GM18909 (cell line): ENCODE measurements at regions not wholly inside any gene's neighbourhood (a gene's known extent, or its start where the extent isn't known, plus 50 kb on each side); places are given as distances from the start of the nearest gene placed in this dataset.

Experiments
- ATAC-seq: cut with Tn5 transposase; IDR thresholded peaks from one replicate; pipeline ENCODE4 v1.9.1; 2021; ENCODE audit warnings: mild to moderate bottlenecking; ENCODE audit not compliant: unreplicated experiment, poor library complexity

- ATAC-seq = no peak
Observed at GRCh38 chr15:39153716-39154115, 427.2 kb upstream of the THBS1 start.

GRCh38 chr15:39154227-39154638 lies 426.6 kb upstream of the THBS1 start:
- no peak for ATAC-seq

DNA sequence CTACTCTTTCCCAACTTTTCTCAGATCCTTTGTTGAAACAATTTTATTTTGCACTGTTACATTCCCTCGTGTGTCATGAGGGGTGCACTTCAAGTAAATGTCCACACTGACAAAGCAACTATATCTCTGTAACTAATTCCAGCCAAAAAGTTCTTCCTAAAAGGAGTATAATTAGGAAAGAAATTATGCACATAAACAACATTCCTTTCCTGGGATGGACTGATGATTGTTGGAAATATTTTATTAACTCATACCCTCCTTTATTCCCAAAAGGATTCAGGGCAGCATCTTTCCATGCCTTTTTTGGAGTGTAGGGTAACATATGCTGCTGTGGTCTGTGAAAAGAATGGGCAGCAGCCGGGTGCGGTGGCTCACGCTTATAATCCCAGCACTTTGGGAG lies 426.1 kb upstream of the THBS1 start:
- ATAC-seq = no peak

GRCh38 chr15:39156166-39156565 lies 424.7 kb upstream of the THBS1 start:
- ATAC-seq = no peak

GRCh38 chr15:39156646-39157250 lies 424.1 kb upstream of the THBS1 start:
- ATAC-seq = no peak

- no peak for ATAC-seq
Observed at GRCh38 chr15:39157882-39158281, 423.0 kb upstream of the THBS1 start.

DNA sequence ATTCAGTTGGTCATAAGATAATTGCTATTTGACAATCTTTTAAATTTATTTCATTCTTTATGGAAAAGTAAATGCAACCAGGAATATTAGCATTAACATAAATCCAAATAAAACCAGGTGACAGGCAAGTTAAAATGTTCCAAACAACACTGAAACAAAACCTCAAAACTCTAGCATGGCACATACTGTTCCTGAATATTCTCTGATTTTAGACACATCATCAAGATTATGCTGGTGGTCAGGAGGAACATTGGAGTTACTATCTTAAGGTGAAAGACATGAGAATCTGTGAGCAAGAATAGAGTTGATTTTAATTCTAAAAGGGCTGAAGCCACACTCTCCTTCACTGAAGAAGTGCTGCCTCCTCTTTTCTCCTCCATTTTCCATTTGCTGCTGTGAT lies 421.0 kb upstream of the THBS1 start:
- no peak for ATAC-seq

GRCh38 chr15:39161096-39161495 lies 419.8 kb upstream of the THBS1 start:
- ATAC-seq = no peak

DNA sequence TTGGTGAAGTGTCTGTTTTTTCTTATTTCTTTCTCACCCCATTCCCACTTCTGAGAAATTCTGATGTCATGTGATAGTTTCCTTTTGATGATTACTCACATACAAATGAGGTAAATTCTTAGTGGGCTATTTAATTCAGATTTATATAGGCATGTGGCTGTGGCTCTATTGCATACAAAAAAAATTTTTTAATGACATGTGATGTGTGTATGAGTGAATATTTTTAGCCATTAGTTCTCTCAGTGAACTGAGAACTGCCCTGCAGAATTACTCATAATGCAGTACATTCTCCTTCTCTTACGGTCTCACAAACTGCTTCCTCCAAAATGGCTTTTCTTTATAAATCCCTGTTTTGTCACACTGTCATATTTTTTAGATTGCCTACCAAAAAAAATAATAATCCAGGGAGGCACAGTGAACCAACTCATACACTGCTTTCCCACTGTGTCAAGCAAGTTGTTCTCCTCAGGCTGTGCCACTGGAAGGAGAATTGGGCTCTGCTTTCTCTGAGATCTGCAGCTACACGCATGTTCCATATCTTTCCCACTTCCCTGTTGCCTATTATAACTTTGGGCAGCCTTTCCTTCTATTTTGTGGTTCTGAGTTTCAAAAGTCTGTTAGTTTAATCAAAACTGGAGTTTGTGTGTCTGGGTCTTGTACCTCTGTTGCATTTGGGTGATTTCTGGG lies 415.7 kb upstream of the THBS1 start:
- no peak for ATAC-seq

- no peak for ATAC-seq
Observed at GRCh38 chr15:39167164-39168058, 413.5 kb upstream of the THBS1 start.

GRCh38 chr15:39171944-39172368 lies 408.9 kb upstream of the THBS1 start:
- no peak for ATAC-seq

GRCh38 chr15:39172380-39173281 lies 408.2 kb upstream of the THBS1 start:
- no peak for ATAC-seq

GRCh38 chr15:39173426-39173825 lies 407.5 kb upstream of the THBS1 start:
- ATAC-seq = no peak

DNA sequence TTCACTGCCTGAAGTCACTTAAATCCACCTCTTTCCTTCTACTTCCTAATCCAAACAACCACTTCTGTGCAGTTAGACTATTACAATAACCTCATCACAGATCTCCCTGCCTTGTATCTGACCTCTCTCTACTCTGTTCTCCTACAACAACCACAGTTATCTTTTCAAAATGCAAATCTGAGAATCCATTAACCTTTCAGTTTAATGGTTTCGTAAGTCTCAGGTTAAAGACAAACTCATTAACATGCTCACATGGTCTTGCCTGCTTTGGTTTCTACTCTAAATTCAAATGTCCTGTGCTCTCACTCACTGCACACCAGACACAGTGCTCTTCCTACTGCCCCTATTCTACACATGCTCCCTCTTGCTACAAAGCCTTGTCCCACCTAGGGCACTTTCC lies 406.5 kb upstream of the THBS1 start:
- ATAC-seq = no peak

DNA sequence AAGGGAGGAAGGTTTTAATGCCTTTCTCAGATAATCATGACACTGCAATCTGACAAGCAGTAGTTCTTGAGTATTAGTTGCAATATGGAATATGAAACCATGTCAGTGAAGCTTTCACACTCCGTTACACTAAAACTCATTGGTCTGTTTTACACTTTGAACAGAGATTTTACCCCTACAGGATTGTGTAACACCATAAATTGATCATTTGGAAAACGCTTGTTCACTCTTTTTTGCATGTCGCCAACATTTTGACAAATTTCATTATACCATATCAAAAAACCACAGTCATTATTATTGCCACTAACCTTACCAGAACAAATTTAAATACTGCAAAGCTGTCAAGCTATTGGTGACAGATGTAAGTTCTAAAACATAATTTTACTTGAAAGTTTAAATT lies 404.8 kb upstream of the THBS1 start:
- no peak for ATAC-seq

- ATAC-seq = no peak
Observed at GRCh38 chr15:39177561-39177960, 403.3 kb upstream of the THBS1 start.

- ATAC-seq = no peak
Observed at GRCh38 chr15:39180030-39180429, 400.8 kb upstream of the THBS1 start.

DNA sequence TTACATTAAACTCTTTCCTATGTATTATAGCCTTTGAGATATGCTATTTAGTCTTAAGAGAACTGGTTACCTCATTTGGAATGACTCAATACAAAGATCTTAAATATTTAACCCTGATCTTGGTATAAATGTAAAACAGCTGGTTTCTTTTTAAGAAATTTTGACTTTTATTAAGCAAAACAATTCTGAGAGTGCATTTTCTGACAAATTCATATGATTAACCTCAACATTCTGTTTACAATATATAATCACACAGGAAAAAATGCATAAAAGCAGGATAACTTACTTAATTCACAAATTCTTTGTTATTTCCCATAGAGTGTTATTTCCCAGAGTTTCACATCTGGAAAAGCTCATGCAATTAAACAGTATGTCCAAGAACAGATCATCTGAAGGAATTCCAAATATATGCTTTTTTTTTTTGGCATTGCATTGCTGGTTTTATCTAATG lies 400.4 kb upstream of the THBS1 start:
- no peak for ATAC-seq

GRCh38 chr15:39181056-39181747 lies 399.7 kb upstream of the THBS1 start:
- ATAC-seq = no peak

DNA sequence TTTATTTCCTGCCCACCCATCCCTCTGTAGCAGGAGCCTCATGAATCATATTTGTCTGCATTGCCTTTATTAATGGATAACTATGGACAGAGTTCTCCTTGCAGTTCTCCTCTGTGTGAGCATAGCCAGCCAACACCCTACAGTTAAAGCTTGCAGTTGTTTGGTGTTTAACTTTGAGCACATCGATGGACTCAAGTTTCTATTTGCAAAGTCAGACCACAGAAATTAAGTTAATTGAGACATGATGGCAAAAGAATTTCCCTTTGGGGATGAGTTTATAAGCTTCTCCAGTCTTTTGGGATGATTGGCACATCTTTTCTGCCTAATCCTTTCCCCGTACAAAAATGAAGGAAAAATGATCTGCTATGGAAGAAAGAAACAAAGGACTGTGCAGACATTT lies 398.9 kb upstream of the THBS1 start:
- ATAC-seq = no peak
